BLaER1 treated with 17β-estradiol and CSF1 and Interleukin-3, amounts not matched to agents 10 nM and 100 nM (cell line): ENCODE measurements at regions not wholly inside any gene's neighbourhood (a gene's known extent, or its start where the extent isn't known, plus 50 kb on each side); places are given as distances from the start of the nearest gene placed in this dataset.

Experiments
- H3K27ac ChIP-seq, 11 experiments: shearing (Covaris generic); formaldehyde crosslinking; 2 replicates each; pipeline ENCODE4 v1.8.1; 2022
- H3K27me3 ChIP-seq, 11 experiments: shearing (Covaris generic); formaldehyde crosslinking; 2 replicates each; pipeline ENCODE4 v1.8.1; 2022
- H3K36me3 ChIP-seq, 11 experiments: shearing (Covaris generic); formaldehyde crosslinking; 2 replicates each; pipeline ENCODE4 v1.8.1; 2022
- H3K4me1 ChIP-seq, 10 experiments: shearing (Covaris generic); formaldehyde crosslinking; 2 replicates each; pipeline ENCODE4 v1.8.1; 2022
- H3K4me2 ChIP-seq, 11 experiments: shearing (Covaris generic); formaldehyde crosslinking; 2 replicates each; pipeline ENCODE4 v1.8.1; 2022
- H3K4me3 ChIP-seq, 10 experiments: shearing (Covaris generic); formaldehyde crosslinking; 2 replicates each; pipeline ENCODE4 v1.8.1; 2022
- H3K9ac ChIP-seq, 11 experiments: shearing (Covaris generic); formaldehyde crosslinking; 2 replicates each; pipeline ENCODE4 v1.8.1; 2022
- H3K9me3 ChIP-seq, 11 experiments: shearing (Covaris generic); formaldehyde crosslinking; replicated peaks in 1 of 11; 2 replicates each; pipeline ENCODE4 v1.8.1; 2022
- H4K20me1 ChIP-seq, 11 experiments: shearing (Covaris generic); formaldehyde crosslinking; 2 replicates each; pipeline ENCODE4 v1.8.1; 2022
- Cebpa-rat ChIP-seq, 11 experiments: shearing (Covaris generic); IDR thresholded peaks; 2 replicates each; pipeline ENCODE4 v1.8.1; 2022

- peaks cover 26 to 60% (median 38%) of the 10 kb centered on the region in 10 experiments for H3K4me1 ChIP-seq
- no peaks in the 10 kb centered on the region for H3K9me3 ChIP-seq
- peak overlapping the region; percentile 62 to 85 (median 78) for H3K4me2 ChIP-seq
- H3K27me3 ChIP-seq = no peaks in the 10 kb centered on the region
- 0 out of 22 replicates have a peak overlapping the region, but pooled peaks of 3 of the 11 experiments have one; percentile 2 to 24 (median 4) for H3K9ac ChIP-seq
- H3K27ac ChIP-seq = peak overlapping the region in 8 of 11 experiments; percentile 20 to 62 (median 42); a peak in 9 of 22 replicates
- H3K4me3 ChIP-seq = peak overlapping the region in 4 of 10 experiments; percentile 1 to 43 (median 15); a peak in 2 of 20 replicates
- TF ChIP-seq Cebpa-rat (IDR thresholded peaks at IDR 0.05) = no peak
- H3K36me3 ChIP-seq = no peaks in the 10 kb centered on the region
- no peaks in the 10 kb centered on the region for H4K20me1 ChIP-seq
These were observed 185.3 kb upstream of the PREP start for GRCh38 chr6:105588123-105588710.

- no peak for TF ChIP-seq Cebpa-rat (IDR thresholded peaks at IDR 0.05)
- peak overlapping the region in 6 of 11 experiments; percentile 2 to 29 (median 10); a peak in 2 of 22 replicates for H3K9ac ChIP-seq
These were observed 184.7 kb upstream of the PREP start for GRCh38 chr6:105587349-105588122.

GRCh38 chr6:105578179-105578707 lies 175.4 kb upstream of the PREP start:
- Histone ChIP-seq H4K20me1 (no peaks in the 10 kb centered on the region), H3K4me2 (no peak overlapping the region), H3K4me3 (no peak overlapping the region), H3K27ac (no peak overlapping the region), H3K36me3 (no peaks in the 10 kb centered on the region), H3K9me3 (no peaks in the 10 kb centered on the region), H3K27me3 (no peaks in the 10 kb centered on the region), H3K4me1 (no peaks in the 10 kb centered on the region), H3K9ac (no peak overlapping the region)
- no peak for TF ChIP-seq Cebpa-rat (IDR thresholded peaks at IDR 0.05)

More at GRCh38 chr6:105587349-105588122, 184.7 kb upstream of the PREP start:
- H3K4me2 ChIP-seq = peak overlapping the region; percentile 62 to 85 (median 78)
- H3K4me3 ChIP-seq = peak overlapping the region in 5 of 10 experiments; percentile 1 to 43 (median 18); a peak in 7 of 20 replicates
- no peaks in the 10 kb centered on the region for H3K27me3 ChIP-seq
- H3K9me3 ChIP-seq = no peaks in the 10 kb centered on the region
- no peaks in the 10 kb centered on the region for H3K36me3 ChIP-seq
- peak overlapping the region in 10 of 11 experiments; percentile 7 to 62 (median 36); a peak in 18 of 22 replicates for H3K27ac ChIP-seq
- peaks cover 26 to 53% (median 34%) of the 10 kb centered on the region in 10 experiments for H3K4me1 ChIP-seq
- no peaks in the 10 kb centered on the region for H4K20me1 ChIP-seq

GRCh38 chr6:105573556-105573955 lies 170.7 kb upstream of the PREP start:
- no peak for TF ChIP-seq Cebpa-rat (IDR thresholded peaks at IDR 0.05)
- Histone ChIP-seq H3K4me2 (no peak overlapping the region), H3K27me3 (no peaks in the 10 kb centered on the region), H3K4me3 (no peak overlapping the region), H3K9ac (no peak overlapping the region), H3K9me3 (no peaks in the 10 kb centered on the region), H3K4me1 (no peaks in the 10 kb centered on the region), H4K20me1 (no peaks in the 10 kb centered on the region), H3K27ac (no peak overlapping the region), H3K36me3 (no peaks in the 10 kb centered on the region)

GRCh38 chr6:105573138-105573537 lies 170.3 kb upstream of the PREP start:
- Histone ChIP-seq H3K27me3 (no peaks in the 10 kb centered on the region), H4K20me1 (no peaks in the 10 kb centered on the region), H3K4me3 (no peak overlapping the region), H3K27ac (no peak overlapping the region), H3K4me1 (no peaks in the 10 kb centered on the region), H3K9ac (no peak overlapping the region), H3K36me3 (no peaks in the 10 kb centered on the region), H3K9me3 (no peaks in the 10 kb centered on the region), H3K4me2 (no peak overlapping the region)
- no peak for TF ChIP-seq Cebpa-rat (IDR thresholded peaks at IDR 0.05)

GRCh38 chr6:105570416-105570815 lies 167.5 kb upstream of the PREP start:
- Histone ChIP-seq H3K27me3 (no peaks in the 10 kb centered on the region), H3K27ac (no peak overlapping the region), H3K4me1 (no peaks in the 10 kb centered on the region), H3K9me3 (no peaks in the 10 kb centered on the region), H3K36me3 (no peaks in the 10 kb centered on the region), H4K20me1 (no peaks in the 10 kb centered on the region), H3K4me2 (no peak overlapping the region), H3K4me3 (no peak overlapping the region), H3K9ac (no peak overlapping the region)
- TF ChIP-seq Cebpa-rat (IDR thresholded peaks at IDR 0.05) = no peak

DNA sequence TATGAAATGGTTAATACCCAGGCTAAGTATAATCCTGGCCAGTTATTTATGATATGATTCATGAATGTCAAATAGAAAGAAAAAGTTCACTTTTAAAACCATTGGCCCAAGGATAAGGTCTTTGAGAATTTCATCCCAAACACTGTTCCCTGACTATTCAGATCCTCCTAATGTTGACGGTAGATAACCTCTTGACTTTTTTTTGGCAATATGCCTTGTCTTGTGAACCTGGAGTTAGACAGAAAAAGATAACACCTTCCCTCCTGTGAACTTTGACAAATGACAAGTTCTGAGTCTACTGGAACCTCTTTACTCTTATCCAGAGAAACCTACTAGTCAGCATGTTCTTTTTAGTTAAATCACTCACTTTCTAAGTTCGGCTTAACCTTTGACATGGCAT lies 166.8 kb upstream of the PREP start:
- no peak overlapping the region for H3K27ac ChIP-seq
- no peak for TF ChIP-seq Cebpa-rat (IDR thresholded peaks at IDR 0.05)
- no peak overlapping the region for H3K4me2 ChIP-seq

DNA sequence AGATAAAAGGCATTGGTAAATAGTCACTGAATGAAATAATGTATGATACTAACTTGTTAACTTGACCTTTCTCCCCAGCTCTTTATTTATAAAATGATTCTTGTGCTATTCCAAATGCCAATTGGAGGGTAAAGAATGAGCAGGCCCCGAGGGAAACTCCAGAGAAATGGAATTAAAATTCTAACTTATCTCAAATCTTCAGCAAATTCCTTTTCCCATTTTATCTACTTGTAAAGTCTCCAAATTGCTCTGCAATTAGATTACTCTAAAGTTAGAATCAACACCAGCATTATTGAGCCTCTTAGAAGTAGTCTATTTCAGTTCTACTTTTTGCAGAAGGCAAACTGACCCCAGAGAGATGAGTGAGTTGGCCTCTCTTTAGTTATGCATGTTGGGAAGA lies 165.9 kb upstream of the PREP start:
- Histone ChIP-seq H4K20me1 (no peaks in the 10 kb centered on the region), H3K27me3 (no peaks in the 10 kb centered on the region), H3K27ac (no peak overlapping the region), H3K9ac (no peak overlapping the region), H3K4me3 (no peak overlapping the region), H3K36me3 (no peaks in the 10 kb centered on the region), H3K4me1 (no peaks in the 10 kb centered on the region), H3K4me2 (no peak overlapping the region), H3K9me3 (no peaks in the 10 kb centered on the region)
- no peak for TF ChIP-seq Cebpa-rat (IDR thresholded peaks at IDR 0.05)

More for the DNA sequence above, 166.8 kb upstream of the PREP start:
- H4K20me1 ChIP-seq = no peaks in the 10 kb centered on the region
- H3K27me3 ChIP-seq = no peaks in the 10 kb centered on the region
- H3K4me1 ChIP-seq = no peaks in the 10 kb centered on the region
- H3K4me3 ChIP-seq = no peak overlapping the region
- H3K36me3 ChIP-seq = no peaks in the 10 kb centered on the region
- no peaks in the 10 kb centered on the region for H3K9me3 ChIP-seq
- H3K9ac ChIP-seq = no peak overlapping the region

GRCh38 chr6:105568142-105568541 lies 165.3 kb upstream of the PREP start:
- Histone ChIP-seq H3K9me3 (no peaks in the 10 kb centered on the region; a peak in 1 of 22 replicates), H3K4me2 (no peak overlapping the region), H3K9ac (no peak overlapping the region), H4K20me1 (no peaks in the 10 kb centered on the region), H3K27ac (no peak overlapping the region), H3K27me3 (no peaks in the 10 kb centered on the region), H3K4me3 (no peak overlapping the region), H3K4me1 (no peaks in the 10 kb centered on the region), H3K36me3 (no peaks in the 10 kb centered on the region)
- TF ChIP-seq Cebpa-rat (IDR thresholded peaks at IDR 0.05) = no peak
